Spleen (tissue), 11 donors: ENCODE measurements at regions not wholly inside any gene's neighbourhood (a gene's known extent, or its start where the extent isn't known, plus 50 kb on each side); places are given as distances from the start of the nearest gene placed in this dataset.

Experiments used
- DNase-seq: peaks from one replicate; pipeline ENCODE4 v3.0.0-alpha.2; 2020
- H3K27ac ChIP-seq, 8 donors: fragments of 200-600 bp; sonication (generic) in 7 of 8; 1 replicate in 4 of 8; 2 replicates in 4 of 8; pipeline versions ENCODE4 v1.5.0 to v1.8.0; 2016 to 2021; ENCODE audit warnings: inconsistent platforms in 4 of 8, mild to moderate bottlenecking in 4 of 8, moderate library complexity in 1 of 8
- H3K27me3 ChIP-seq, 7 donors: fragments of 200-600 bp; sonication (generic) in 6 of 7; replicated peaks in 1 of 7; 1 replicate in 4 of 7; 2 replicates in 3 of 7; pipeline versions ENCODE4 v1.5.0 to v1.8.0; 2016 to 2021; ENCODE audit warnings: inconsistent platforms in 3 of 7, mild to moderate bottlenecking in 1 of 7
- H3K36me3 ChIP-seq, 6 donors: fragments of 200-600 bp; sonication (generic) in 5 of 6; 1 replicate in 4 of 6; 2 replicates in 2 of 6; pipeline versions ENCODE4 v1.5.0 to v1.8.0; 2016 to 2021; ENCODE audit warnings: inconsistent platforms in 2 of 6
- H3K4me1 ChIP-seq, 6 donors: fragments of 200-600 bp; sonication (generic) in 5 of 6; 1 replicate in 3 of 6; 2 replicates in 3 of 6; pipeline versions ENCODE4 v1.5.0 to v1.8.0; 2016 to 2021; ENCODE audit warnings: inconsistent platforms in 3 of 6
- H3K4me3 ChIP-seq, 8 donors: fragments of 200-600 bp; sonication (generic) in 7 of 8; 1 replicate in 4 of 8; 2 replicates in 4 of 8; pipeline versions ENCODE4 v1.5.0 to v1.8.0; 2016 to 2021; ENCODE audit warnings: inconsistent platforms in 4 of 8, mild to moderate bottlenecking in 4 of 8, moderate library complexity in 2 of 8
- H3K9me3 ChIP-seq, 8 donors: fragments of 200-600 bp; sonication (generic) in 7 of 8; 1 replicate in 4 of 8; 2 replicates in 4 of 8; pipeline versions ENCODE4 v1.5.0 to v1.8.0; 2016 to 2021; ENCODE audit warnings: inconsistent platforms in 4 of 8
- POLR2A ChIP-seq, 3 donors: fragments of 450-650 bp; IDR thresholded peaks; one replicate each; pipeline ENCODE4 v1.5.1; 2017; ENCODE audit warnings: antibody characterized with exemption in 3 of 3, mild to moderate bottlenecking in 1 of 3
- POLR2AphosphoS5 ChIP-seq, 3 donors: sonication (generic); formaldehyde crosslinking; IDR thresholded peaks; one replicate each; pipeline ENCODE4 v1.5.1; 2017; ENCODE audit warnings: antibody characterized with exemption in 3 of 3
- WGBS, 5 donors: extraction: QIAGEN DNeasy Blood & Tissue Kit in 3 of 5; methylation state at CpG; one replicate each; pipeline versions ENCODE4 v1.1.5 to v1.1.7; 2013 to 2018; 5-methylcytosine and 5-hydroxymethylcytosine counted together
- intact Hi-C: fragments of 100-400 bp; cut with DNase I; formaldehyde crosslinking; loops from one replicate; pipeline ENCODE4 v1.15.0; 2023; ENCODE audit warnings: low total_unique reads
- TF ChIP-seq, protein P1 (sequence below), 11 experiments: fragments of 200-600 bp in 7 of 11; fragments of 450-650 bp in 4 of 11; sonication (generic) in 4 of 11; IDR thresholded peaks in 8 of 11; conservative IDR thresholded peaks in 3 of 11; 1 replicate in 7 of 11; 2 replicates in 4 of 11; pipeline versions ENCODE4 v1.4.0 to v1.8.0; 2016 to 2021; ENCODE audit warnings: antibody characterized with exemption in 11 of 11, inconsistent platforms in 4 of 11, mild to moderate bottlenecking in 1 of 11
- donor health status: healthy with polysubstance abuse.
- donor health status: DM: no; HTN: no; CAD: no; lungs with moderate emphysema.
- donor health status: DM: no; HTN: no; CAD: no.
- donor health status: Bipolar disorder and iron deficiency.
- donor health status: healthy.
- donor health status: DM: no; HTN: no; CAD: no.
- donor health status: DM: yes; HTN: yes; CAD: no.

DNA sequence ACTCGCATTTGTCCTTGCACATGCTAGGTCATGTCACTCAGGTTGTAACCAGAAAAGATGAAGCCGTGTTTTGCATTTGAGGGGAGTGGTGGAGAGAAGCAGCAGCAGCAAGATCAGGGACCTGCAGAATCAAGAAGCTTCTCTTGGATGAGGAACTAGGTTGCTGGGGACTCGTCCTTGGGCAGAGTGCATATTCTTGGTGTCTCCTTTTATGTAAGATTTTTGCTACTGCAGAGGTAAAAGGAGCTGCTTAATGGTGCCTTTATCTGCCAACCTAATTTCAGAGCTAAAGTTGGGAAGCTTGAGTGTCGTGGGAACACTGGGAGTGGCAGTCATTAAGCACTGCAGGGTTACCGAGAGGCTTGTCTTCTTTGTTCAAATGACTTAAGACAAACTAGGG lies 236.5 kb downstream of the MAP2K4 start:
- Histone ChIP-seq H3K36me3 (no peaks in the 10 kb centered on the region), H3K9me3 (no peaks in the 10 kb centered on the region), H3K27ac (no peak overlapping the region), H3K4me3 (no peak overlapping the region), H3K27me3 (no peaks in the 10 kb centered on the region), H3K4me1 (no peaks in the 10 kb centered on the region)
- TF ChIP-seq POLR2AphosphoS5 (IDR thresholded peaks at IDR 0.05), result no peak
- no peak for TF ChIP-seq POLR2A (IDR thresholded peaks at IDR 0.05)
- TF ChIP-seq, protein P1, sequence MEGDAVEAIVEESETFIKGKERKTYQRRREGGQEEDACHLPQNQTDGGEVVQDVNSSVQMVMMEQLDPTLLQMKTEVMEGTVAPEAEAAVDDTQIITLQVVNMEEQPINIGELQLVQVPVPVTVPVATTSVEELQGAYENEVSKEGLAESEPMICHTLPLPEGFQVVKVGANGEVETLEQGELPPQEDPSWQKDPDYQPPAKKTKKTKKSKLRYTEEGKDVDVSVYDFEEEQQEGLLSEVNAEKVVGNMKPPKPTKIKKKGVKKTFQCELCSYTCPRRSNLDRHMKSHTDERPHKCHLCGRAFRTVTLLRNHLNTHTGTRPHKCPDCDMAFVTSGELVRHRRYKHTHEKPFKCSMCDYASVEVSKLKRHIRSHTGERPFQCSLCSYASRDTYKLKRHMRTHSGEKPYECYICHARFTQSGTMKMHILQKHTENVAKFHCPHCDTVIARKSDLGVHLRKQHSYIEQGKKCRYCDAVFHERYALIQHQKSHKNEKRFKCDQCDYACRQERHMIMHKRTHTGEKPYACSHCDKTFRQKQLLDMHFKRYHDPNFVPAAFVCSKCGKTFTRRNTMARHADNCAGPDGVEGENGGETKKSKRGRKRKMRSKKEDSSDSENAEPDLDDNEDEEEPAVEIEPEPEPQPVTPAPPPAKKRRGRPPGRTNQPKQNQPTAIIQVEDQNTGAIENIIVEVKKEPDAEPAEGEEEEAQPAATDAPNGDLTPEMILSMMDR (IDR thresholded peaks at IDR 0.05 in 8 of 11, conservative IDR thresholded peaks at IDR 0.05 in 3 of 11), result no peak
- intact Hi-C loops, result loop anchor here (5.0 to 10.0 kb wide), 2 partner anchors 410 to 748 kb away; partner anchors contain the start of gene MYOCD
- no peak for DNase-seq
- 57 to 68% (median 60%) methylated on average over 5 of the region's 5 CpGs for WGBS, 5 donors

DNA sequence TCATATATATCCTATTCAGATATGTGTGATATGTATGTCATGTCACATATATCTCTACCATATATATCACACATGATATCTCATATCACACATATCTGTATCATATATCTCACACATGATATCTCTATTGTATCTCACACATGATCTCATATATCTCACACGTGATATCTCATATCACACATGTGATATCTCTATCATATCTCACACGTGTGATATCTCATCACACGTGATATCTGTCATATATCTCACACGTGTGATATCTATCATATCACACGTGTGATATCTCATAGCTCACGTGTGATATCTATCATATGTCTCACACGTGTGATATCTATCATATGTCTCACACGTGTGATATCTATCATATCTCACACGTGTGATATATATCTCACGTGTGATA lies 240.7 kb downstream of the MAP2K4 start:
- no peak overlapping the region for H3K4me3 ChIP-seq
- no peaks in the 10 kb centered on the region for H3K27me3 ChIP-seq
- DNase-seq, result no peak
- H3K27ac ChIP-seq, result no peak overlapping the region
- H3K36me3 ChIP-seq, result no peaks in the 10 kb centered on the region
- no peak for TF ChIP-seq POLR2A (IDR thresholded peaks at IDR 0.05)
- TF ChIP-seq, protein P1 (IDR thresholded peaks at IDR 0.05 in 8 of 11, conservative IDR thresholded peaks at IDR 0.05 in 3 of 11), result no peak
- TF ChIP-seq POLR2AphosphoS5 (IDR thresholded peaks at IDR 0.05), result no peak
- no peaks in the 10 kb centered on the region for H3K4me1 ChIP-seq
- 90 to 95% (median 93%) methylated on average over 10 of the region's 10 CpGs for WGBS, 5 donors
- no peaks in the 10 kb centered on the region for H3K9me3 ChIP-seq
- intact Hi-C loops, result no loop called here

DNA sequence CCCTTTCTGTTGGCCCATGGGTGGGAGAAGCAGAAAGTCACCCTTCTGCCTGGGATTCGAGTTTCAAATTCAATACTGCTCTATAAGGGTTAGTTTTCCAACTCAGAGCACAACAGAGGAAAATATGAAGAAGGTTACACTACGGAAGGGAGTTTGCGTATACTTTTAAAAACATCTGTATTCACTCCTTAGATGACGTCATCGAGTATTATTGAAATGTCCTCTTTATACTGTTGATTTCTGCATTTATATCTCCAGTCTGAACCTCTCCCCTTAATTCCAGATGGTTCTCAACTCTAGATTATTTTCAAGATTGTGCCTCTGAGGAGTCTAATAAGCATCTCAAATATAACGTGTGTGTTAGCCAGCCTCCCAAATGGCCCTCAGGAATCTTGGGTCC lies 249.1 kb downstream of the MAP2K4 start:
- no peak for DNase-seq
- intact Hi-C loops, result no loop called here

DNA sequence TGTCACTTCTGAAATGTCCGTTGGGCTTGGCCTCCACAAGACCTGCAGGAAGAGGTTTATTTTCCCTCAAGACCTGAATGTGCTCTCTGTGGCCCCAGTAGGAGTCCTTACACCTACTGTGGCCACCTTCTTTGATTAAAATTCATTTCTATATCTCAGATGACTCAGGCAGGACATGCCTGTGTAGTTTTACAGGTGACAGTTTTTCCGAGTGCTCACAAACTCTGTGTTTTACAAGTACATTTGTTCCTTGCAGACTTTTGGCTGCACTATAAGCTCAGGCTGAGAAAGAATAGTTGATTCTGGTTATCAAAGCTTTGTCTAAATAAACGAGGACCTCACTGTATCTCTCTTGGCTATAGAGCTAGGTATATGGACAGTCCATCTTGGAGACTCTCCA lies 257.1 kb downstream of the MAP2K4 start:
- intact Hi-C loops, result no loop called here

More for the DNA sequence above, 249.1 kb downstream of the MAP2K4 start:
- Histone ChIP-seq H3K9me3 (peaks cover 0 to 24% (median 16%) of the 10 kb centered on the region in 8 donors), H3K27ac (no peak overlapping the region), H3K27me3 (no peaks in the 10 kb centered on the region), H3K36me3 (no peaks in the 10 kb centered on the region), H3K4me1 (no peaks in the 10 kb centered on the region), H3K4me3 (no peak overlapping the region)
- no peak for TF ChIP-seq POLR2A (IDR thresholded peaks at IDR 0.05)
- 75 to 87% (median 79%) methylated on average over 6 of the region's 6 CpGs for WGBS, 5 donors

More for the DNA sequence above, 257.1 kb downstream of the MAP2K4 start:
- DNase-seq, result no peak
- WGBS, 5 donors, result 72 to 83% (median 74%) methylated on average over 3 of the region's 3 CpGs
- Histone ChIP-seq H3K4me1 (no peaks in the 10 kb centered on the region), H3K27ac (no peak overlapping the region), H3K9me3 (peaks cover 0 to 15% (median 11%) of the 10 kb centered on the region in 8 donors), H3K36me3 (no peaks in the 10 kb centered on the region), H3K4me3 (no peak overlapping the region), H3K27me3 (no peaks in the 10 kb centered on the region)
- TF ChIP-seq, protein P1 (IDR thresholded peaks at IDR 0.05 in 8 of 11, conservative IDR thresholded peaks at IDR 0.05 in 3 of 11), result no peak
- TF ChIP-seq POLR2AphosphoS5 (IDR thresholded peaks at IDR 0.05) (no peak), POLR2A (IDR thresholded peaks at IDR 0.05) (no peak)
